ENCODE measurements at regions not wholly inside any gene's neighbourhood (a gene's known extent, or its start where the extent isn't known, plus 50 kb on each side); places are given as distances from the start of the nearest gene placed in this dataset.

DNA sequence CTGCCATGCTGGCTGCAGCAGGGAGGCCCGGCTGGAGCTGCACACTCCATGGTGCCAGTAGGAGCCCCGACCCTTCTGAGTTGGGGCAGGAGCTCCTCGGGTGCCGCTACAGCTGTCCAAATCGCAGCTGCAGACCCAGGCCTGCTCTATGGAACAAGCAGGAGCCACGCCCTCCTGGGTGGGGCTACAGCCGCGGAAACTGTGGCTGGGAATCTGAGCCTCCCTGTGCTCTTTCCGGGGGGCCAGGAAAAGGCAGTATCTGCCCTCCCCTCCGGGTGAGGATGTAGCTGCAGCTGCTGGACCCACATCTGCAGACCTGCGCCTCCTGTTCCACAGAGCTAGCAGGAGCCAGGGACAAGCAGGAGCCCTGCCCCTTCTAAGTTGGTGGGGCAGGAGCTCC lies 278.9 kb upstream of the ACTBL2 start:
- intact Hi-C loops (cut with micrococcal nuclease; ENCODE audit: unreplicated experiment), result no loop called here
- CTCF ChIA-PET, result no interaction called here

DNA sequence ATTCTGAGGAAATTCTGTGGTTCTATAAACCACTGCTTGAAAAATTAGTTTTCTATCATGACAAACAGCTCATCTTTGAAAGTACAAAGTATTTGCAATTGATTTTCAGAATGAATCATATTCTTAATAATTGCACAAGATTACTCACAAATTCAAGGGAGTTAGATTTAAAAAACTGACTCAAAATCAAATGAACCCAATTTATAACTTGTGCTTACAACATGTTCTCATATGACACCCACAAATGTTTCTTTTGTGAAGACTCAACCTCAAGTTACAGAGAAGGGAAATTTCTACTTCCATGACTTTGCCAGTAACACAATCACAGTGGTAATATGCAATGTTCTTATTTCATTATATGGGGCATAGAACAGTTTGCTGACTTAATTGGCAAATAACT lies 272.0 kb upstream of the ACTBL2 start:
- H3K36me3 Mint-ChIP-seq (ENCODE audit: insufficient read depth, unreplicated experiment), result no peaks in the 10 kb centered on the region
- no peaks in the 10 kb centered on the region for H3K4me1 Mint-ChIP-seq (ENCODE audit: low read depth, unreplicated experiment)
- CTCF ChIA-PET, result interaction anchor here (0.6 to 1.1 kb wide), 2 partner anchors 21 to 72 kb away, joined by 3 to 4 read pairs; no protein-coding TSS in a partner anchor
- H3K9me3 Mint-ChIP-seq (ENCODE audit: low read depth, unreplicated experiment), result peaks cover 2% of the 10 kb centered on the region
- no peak overlapping the region for H3K4me3 Mint-ChIP-seq (ENCODE audit: low read depth, unreplicated experiment)
- H3K27ac Mint-ChIP-seq (ENCODE audit: unreplicated experiment), result no peak overlapping the region
- no TSS peak for BruUV-seq (replicated peaks)
- no peaks in the 10 kb centered on the region for H3K27me3 Mint-ChIP-seq (ENCODE audit: unreplicated experiment)
- TF ChIP-seq, protein P1, sequence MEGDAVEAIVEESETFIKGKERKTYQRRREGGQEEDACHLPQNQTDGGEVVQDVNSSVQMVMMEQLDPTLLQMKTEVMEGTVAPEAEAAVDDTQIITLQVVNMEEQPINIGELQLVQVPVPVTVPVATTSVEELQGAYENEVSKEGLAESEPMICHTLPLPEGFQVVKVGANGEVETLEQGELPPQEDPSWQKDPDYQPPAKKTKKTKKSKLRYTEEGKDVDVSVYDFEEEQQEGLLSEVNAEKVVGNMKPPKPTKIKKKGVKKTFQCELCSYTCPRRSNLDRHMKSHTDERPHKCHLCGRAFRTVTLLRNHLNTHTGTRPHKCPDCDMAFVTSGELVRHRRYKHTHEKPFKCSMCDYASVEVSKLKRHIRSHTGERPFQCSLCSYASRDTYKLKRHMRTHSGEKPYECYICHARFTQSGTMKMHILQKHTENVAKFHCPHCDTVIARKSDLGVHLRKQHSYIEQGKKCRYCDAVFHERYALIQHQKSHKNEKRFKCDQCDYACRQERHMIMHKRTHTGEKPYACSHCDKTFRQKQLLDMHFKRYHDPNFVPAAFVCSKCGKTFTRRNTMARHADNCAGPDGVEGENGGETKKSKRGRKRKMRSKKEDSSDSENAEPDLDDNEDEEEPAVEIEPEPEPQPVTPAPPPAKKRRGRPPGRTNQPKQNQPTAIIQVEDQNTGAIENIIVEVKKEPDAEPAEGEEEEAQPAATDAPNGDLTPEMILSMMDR (IDR thresholded peaks at IDR 0.05; ENCODE audit: unreplicated experiment), result no peak
- intact Hi-C loops (cut with micrococcal nuclease; ENCODE audit: unreplicated experiment), result no loop called here
- no peak for DNase-seq

More for the DNA sequence above, 278.9 kb upstream of the ACTBL2 start:
- Mint-ChIP-seq H3K9me3 (ENCODE audit: low read depth, unreplicated experiment) (peaks cover 2% of the 10 kb centered on the region), H3K36me3 (ENCODE audit: insufficient read depth, unreplicated experiment) (no peaks in the 10 kb centered on the region), H3K4me3 (ENCODE audit: low read depth, unreplicated experiment) (no peak overlapping the region), H3K27me3 (ENCODE audit: unreplicated experiment) (no peaks in the 10 kb centered on the region), H3K27ac (ENCODE audit: unreplicated experiment) (no peak overlapping the region), H3K4me1 (ENCODE audit: low read depth, unreplicated experiment) (no peaks in the 10 kb centered on the region)
- TF ChIP-seq, protein P1 (IDR thresholded peaks at IDR 0.05; ENCODE audit: unreplicated experiment), result no peak
- DNase-seq, result no peak
- no TSS peak for BruUV-seq (replicated peaks)

DNA sequence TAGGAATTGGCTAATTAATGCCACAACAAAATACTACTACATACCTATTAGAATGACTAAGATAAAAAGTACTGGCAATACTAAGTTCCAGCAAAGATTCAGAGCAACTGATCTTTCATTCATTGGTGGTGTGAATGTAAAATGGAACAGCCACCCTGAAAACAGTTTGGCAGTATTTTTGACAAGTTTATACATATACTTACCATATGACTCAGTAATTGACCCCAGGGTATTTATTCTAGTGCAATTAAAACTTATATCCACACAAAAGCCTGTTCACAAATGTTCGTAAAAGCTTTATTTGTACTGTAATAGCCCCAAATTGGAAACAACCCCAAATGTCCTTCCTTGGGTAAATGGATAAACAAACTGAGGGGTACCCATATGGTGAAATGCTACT lies 270.8 kb upstream of the ACTBL2 start:
- peaks cover 2% of the 10 kb centered on the region for H3K9me3 Mint-ChIP-seq (ENCODE audit: low read depth, unreplicated experiment)
- no peaks in the 10 kb centered on the region for H3K27me3 Mint-ChIP-seq (ENCODE audit: unreplicated experiment)
- no peak for DNase-seq
- no peaks in the 10 kb centered on the region for H3K4me1 Mint-ChIP-seq (ENCODE audit: low read depth, unreplicated experiment)
- no TSS peak for BruUV-seq (replicated peaks)
- no peaks in the 10 kb centered on the region for H3K36me3 Mint-ChIP-seq (ENCODE audit: insufficient read depth, unreplicated experiment)
- no peak overlapping the region for H3K27ac Mint-ChIP-seq (ENCODE audit: unreplicated experiment)
- H3K4me3 Mint-ChIP-seq (ENCODE audit: low read depth, unreplicated experiment), result no peak overlapping the region
- intact Hi-C loops (cut with micrococcal nuclease; ENCODE audit: unreplicated experiment), result no loop called here
- TF ChIP-seq, protein P1 (IDR thresholded peaks at IDR 0.05; ENCODE audit: unreplicated experiment), result no peak
- CTCF ChIA-PET, result no interaction called here

DNA sequence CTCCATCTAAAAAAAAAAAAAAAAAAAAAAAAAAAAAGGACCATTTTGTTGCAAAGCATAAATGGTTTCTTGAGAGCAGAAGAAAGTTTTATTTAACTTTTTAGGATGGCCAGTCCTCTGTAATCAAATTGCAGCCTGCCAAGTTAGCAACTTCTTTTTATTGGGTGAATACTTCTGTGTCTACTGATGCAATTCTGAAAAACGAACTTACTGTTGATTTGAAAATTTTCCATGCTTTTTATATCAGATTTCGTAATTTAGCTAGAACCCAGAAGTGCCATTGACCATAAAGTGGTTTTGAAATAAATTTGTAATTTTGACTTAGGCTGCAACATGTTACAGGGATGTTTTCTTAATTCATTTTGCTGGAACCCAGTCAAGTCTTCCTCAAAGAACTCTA lies 269.1 kb upstream of the ACTBL2 start:
- DNase-seq, result no peak
- H3K9me3 Mint-ChIP-seq (ENCODE audit: low read depth, unreplicated experiment), result peaks cover 3% of the 10 kb centered on the region
- intact Hi-C loops (cut with micrococcal nuclease; ENCODE audit: unreplicated experiment), result no loop called here
- no peak overlapping the region for H3K4me3 Mint-ChIP-seq (ENCODE audit: low read depth, unreplicated experiment)
- no peak overlapping the region for H3K27ac Mint-ChIP-seq (ENCODE audit: unreplicated experiment)
- CTCF ChIA-PET, result no interaction called here
- H3K27me3 Mint-ChIP-seq (ENCODE audit: unreplicated experiment), result no peaks in the 10 kb centered on the region
- no TSS peak for BruUV-seq (replicated peaks)
- TF ChIP-seq, protein P1 (IDR thresholded peaks at IDR 0.05; ENCODE audit: unreplicated experiment), result no peak
- no peaks in the 10 kb centered on the region for H3K36me3 Mint-ChIP-seq (ENCODE audit: insufficient read depth, unreplicated experiment)
- H3K4me1 Mint-ChIP-seq (ENCODE audit: low read depth, unreplicated experiment), result no peaks in the 10 kb centered on the region
